A549 (cell line): ENCODE measurements at regions not wholly inside any gene's neighbourhood (a gene's known extent, or its start where the extent isn't known, plus 50 kb on each side); places are given as distances from the start of the nearest gene placed in this dataset.

Experiments used
- ATAC-seq, 2 experiments: fragments of 200-7000 bp in 1 of 2; fragments of >200 bp in 1 of 2; cut with Nextera tagmentation in 1 of 2; cut with Tn5 transposase in 1 of 2; 3 replicates each; pipeline versions ENCODE4 v1.8.0 to v1.9.1; 2018 to 2020; ENCODE audit warnings: mild to moderate bottlenecking in 1 of 2, moderate library complexity in 1 of 2
- CTCF ChIA-PET: fragments of 300-600 bp; sonication (Branson Sonifier 250); formaldehyde crosslinking; extraction: SDS; loops from one replicate; lab custom pipeline; 2021; ENCODE audit warnings: antibody characterized with exemption, inconsistent platforms; lab: Yijun Ruan, JAX
- POLR2A ChIA-PET: fragments of 350-600 bp; formaldehyde crosslinking; extraction: SDS; loops from one replicate; lab custom pipeline; 2021; ENCODE audit warnings: antibody characterized with exemption, inconsistent platforms; lab: Yijun Ruan, JAX
- DNase-seq, 2 experiments: peaks; one replicate each; pipeline versions ENCODE4 v3.0.0 to v3.0.0-alpha.2; 2011 to 2016; ENCODE audit warnings: low read depth in 1 of 2, low spot score in 1 of 2
- FAIRE-seq: peaks from 2 replicates; lab custom pipeline; 2011; peaks lifted over from hg19 to GRCh38; lab: Jason Lieb, UNC
- H3K27ac ChIP-seq, 2 experiments: fragments of >200 bp; sonication (Bioruptor Twin); formaldehyde crosslinking; 3 replicates each; pipeline ENCODE4 v1.5.1; 2016 to 2017
- H3K4me1 ChIP-seq: fragments of >200 bp; sonication (Bioruptor Twin); formaldehyde crosslinking; 3 replicates; pipeline ENCODE4 v1.6.1; 2016
- H3K4me2 ChIP-seq: fragments of >200 bp; sonication (Bioruptor Twin); formaldehyde crosslinking; 3 replicates; pipeline ENCODE4 v1.6.1; 2016
- H3K4me3 ChIP-seq: fragments of >200 bp; sonication (Bioruptor Twin); formaldehyde crosslinking; 3 replicates; pipeline ENCODE4 v1.5.1; 2016
- H3K9me3 ChIP-seq: fragments of >200 bp; sonication (Bioruptor Twin); formaldehyde crosslinking; 3 replicates; pipeline ENCODE4 v1.6.1; 2016
- BHLHE40 ChIP-seq: IDR thresholded peaks from 2 replicates; pipeline ENCODE4 v1.6.1; 2012; ENCODE audit warnings: low read depth, low read length, inconsistent platforms
- CBX2 ChIP-seq: fragments of 200-600 bp; sonication (generic); IDR thresholded peaks from 2 replicates; pipeline ENCODE4 v1.6.1; 2016; ENCODE audit warnings: low read depth, mild to moderate bottlenecking, borderline replicate concordance
- CEBPB ChIP-seq, 2 experiments: fragments of >200 bp in 1 of 2; sonication (Bioruptor Twin) in 1 of 2; formaldehyde crosslinking in 1 of 2; IDR thresholded peaks; 2 replicates each; pipeline ENCODE4 v1.6.1; 2012 to 2016
- CTCF ChIP-seq: fragments of >200 bp; sonication (Bioruptor Twin); formaldehyde crosslinking; IDR thresholded peaks from 3 replicates; pipeline ENCODE4 v1.5.1; 2016
- EHF ChIP-seq: fragments of 250-450 bp; sonication (Bioruptor Pico); IDR thresholded peaks from 2 replicates; pipeline ENCODE4 v1.5.0; 2020; ENCODE audit warnings: mild to moderate bottlenecking
- GATA3 ChIP-seq: IDR thresholded peaks from 2 replicates; pipeline ENCODE4 v1.6.1; 2012; ENCODE audit warnings: borderline replicate concordance
- HMGXB4 ChIP-seq: fragments of 250-450 bp; sonication (Bioruptor Pico); IDR thresholded peaks from 2 replicates; pipeline ENCODE4 v1.5.0; 2021; ENCODE audit warnings: mild to moderate bottlenecking, moderate library complexity, borderline replicate concordance
- HOXB13 ChIP-seq: fragments of 250-450 bp; sonication (Bioruptor Pico); IDR thresholded peaks from 2 replicates; pipeline ENCODE4 v1.5.0; 2020; ENCODE audit warnings: low read depth, mild to moderate bottlenecking, moderate library complexity
- HOXB5 ChIP-seq: fragments of 250-450 bp; sonication (Bioruptor Pico); IDR thresholded peaks from 2 replicates; pipeline ENCODE4 v1.5.0; 2020; ENCODE audit warnings: mild to moderate bottlenecking, moderate library complexity
- JUNB ChIP-seq: fragments of >200 bp; sonication (Bioruptor Twin); formaldehyde crosslinking; IDR thresholded peaks from 2 replicates; pipeline ENCODE4 v1.6.1; 2016
- KDM1A ChIP-seq: fragments of 200-600 bp; sonication (generic); IDR thresholded peaks from 2 replicates; pipeline ENCODE4 v1.6.1; 2016; ENCODE audit warnings: low read depth, mild to moderate bottlenecking
- MAFK ChIP-seq: fragments of 450-650 bp; IDR thresholded peaks from 2 replicates; pipeline ENCODE4 v1.6.1; 2014; ENCODE audit not compliant: partially characterized antibody
- MYC ChIP-seq: IDR thresholded peaks from 2 replicates; pipeline ENCODE4 v1.6.1; 2012; ENCODE audit warnings: mild to moderate bottlenecking, inconsistent platforms, low read length, improper control_type of control experiment, borderline replicate concordance
- NFE2L2 ChIP-seq: fragments of 150-350 bp; conservative IDR thresholded peaks from 2 replicates; pipeline ENCODE4 v1.6.1; 2014; ENCODE audit warnings: low read length
- NPAS2 ChIP-seq: fragments of 250-450 bp; sonication (Bioruptor Pico); IDR thresholded peaks from 2 replicates; pipeline ENCODE4 v1.8.0; 2022; ENCODE audit warnings: mild to moderate bottlenecking, moderate library complexity, borderline replicate concordance
- PBX3 ChIP-seq: IDR thresholded peaks from 2 replicates; pipeline ENCODE4 v1.6.1; 2012
- RAD21 ChIP-seq, 2 experiments: fragments of >200 bp in 1 of 2; sonication (Bioruptor Twin) in 1 of 2; formaldehyde crosslinking in 1 of 2; IDR thresholded peaks in 1 of 2; conservative IDR thresholded peaks in 1 of 2; 2 replicates in 1 of 2; 3 replicates in 1 of 2; pipeline ENCODE4 v1.6.1; 2012 to 2018; ENCODE audit warnings: inconsistent platforms in 1 of 2
- REST ChIP-seq: fragments of 200-600 bp; sonication (generic); IDR thresholded peaks from 2 replicates; pipeline ENCODE4 v1.6.1; 2016; ENCODE audit warnings: antibody characterized with exemption, mild to moderate bottlenecking, moderate library complexity
- RNF2 ChIP-seq: fragments of 200-600 bp; sonication (generic); IDR thresholded peaks from 2 replicates; pipeline ENCODE4 v1.6.1; 2016; ENCODE audit warnings: low read depth, mild to moderate bottlenecking, antibody characterized with exemption, moderate library complexity, borderline replicate concordance
- TFCP2L1 ChIP-seq: fragments of 250-450 bp; sonication (Bioruptor Pico); IDR thresholded peaks from 2 replicates; pipeline ENCODE4 v1.5.0; 2021; ENCODE audit warnings: mild to moderate bottlenecking
- USF2 ChIP-seq: fragments of 450-650 bp; IDR thresholded peaks from 2 replicates; pipeline ENCODE4 v1.6.1; 2014; ENCODE audit warnings: antibody characterized with exemption
- ZC3H11A ChIP-seq: fragments of 450-650 bp; IDR thresholded peaks from 2 replicates; pipeline ENCODE4 v1.6.1; 2014; ENCODE audit warnings: antibody characterized with exemption, mild to moderate bottlenecking
- ZSCAN20 ChIP-seq: fragments of 250-450 bp; sonication (Bioruptor Pico); IDR thresholded peaks from 2 replicates; pipeline ENCODE4 v1.8.0; 2022; ENCODE audit warnings: mild to moderate bottlenecking, moderate library complexity
- WGBS: methylation state at CpG from one replicate; pipeline ENCODE4 v1.1.6; 2017; ENCODE audit errors: missing lambda C conversion rate; 5-methylcytosine and 5-hydroxymethylcytosine counted together

GRCh38 chr3:182035324-182035723 is 323.6 kb downstream of the SOX2 start:
- no peak for TF ChIP-seq RAD21 (conservative IDR thresholded peaks at IDR 0.05 in 1 of 2, IDR thresholded peaks at IDR 0.05 in 1 of 2)
- TF ChIP-seq RNF2 = no peak
- TF ChIP-seq NPAS2 (CRISPR knock-in tag) = no peak
- TF ChIP-seq HOXB13 = no peak
- TF ChIP-seq JUNB = no peak
- no peak for TF ChIP-seq KDM1A
- no peak for TF ChIP-seq HMGXB4 (CRISPR knock-in tag)
- no peak for TF ChIP-seq BHLHE40
- Histone ChIP-seq H3K4me3 (no peak overlapping the region), H3K4me2 (no peak overlapping the region), H3K27ac (no peak overlapping the region), H3K4me1 (no peaks in the 10 kb centered on the region), H3K9me3 (no peaks in the 10 kb centered on the region)
- FAIRE-seq (no peak), DNase-seq (no peak), ATAC-seq (no peak)
- ChIA-PET CTCF (no interaction called here), POLR2A (interaction anchor here (0.5 kb wide), 1 partner anchor 14 kb away, joined by 6 read pairs; no protein-coding TSS in a partner anchor)
- 68% methylated on average over 3 of the region's 3 CpGs for WGBS

- TF ChIP-seq PBX3 = no peak
- TF ChIP-seq JUNB = no peak
- TF ChIP-seq MYC = no peak
- TF ChIP-seq GATA3 = no peak
- no peaks in the 10 kb centered on the region for H3K4me1 ChIP-seq
- WGBS = 89% methylated on average over 1 of the region's 1 CpG
- no peak overlapping the region for H3K27ac ChIP-seq
- ATAC-seq = no peak
- DNase-seq = no peak
- no peak overlapping the region for H3K4me3 ChIP-seq
- ChIA-PET POLR2A (no interaction called here), CTCF (no interaction called here)
- no peak for FAIRE-seq
- no peak overlapping the region for H3K4me2 ChIP-seq
- no peaks in the 10 kb centered on the region for H3K9me3 ChIP-seq
Observed at GRCh38 chr3:182036382-182036781, 324.7 kb downstream of the SOX2 start.

GRCh38 chr3:182041668-182042291 is 330.1 kb downstream of the SOX2 start:
- H3K4me3 ChIP-seq = no peak overlapping the region
- no peak for ATAC-seq
- ChIA-PET POLR2A (no interaction called here), CTCF (no interaction called here)
- no peaks in the 10 kb centered on the region for H3K9me3 ChIP-seq
- no peak for DNase-seq
- H3K4me1 ChIP-seq = no peaks in the 10 kb centered on the region
- H3K4me2 ChIP-seq = no peak overlapping the region
- 71% methylated on average over 1 of the region's 1 CpG for WGBS
- no peak for FAIRE-seq
- no peak overlapping the region for H3K27ac ChIP-seq
- TF ChIP-seq MAFK (no peak), EHF (CRISPR knock-in tag) (no peak), HOXB5 (CRISPR knock-in tag) (no peak), NFE2L2 (no peak), NPAS2 (CRISPR knock-in tag) (no peak), CTCF (no peak), CBX2 (no peak), ZC3H11A (no peak), CEBPB (IDR thresholded peaks at IDR 0.05) (no peak), ZSCAN20 (no peak), MYC (no peak), TFCP2L1 (CRISPR knock-in tag) (no peak), USF2 (no peak), REST (no peak)
